B cell (primary cell): ENCODE measurements at regions not wholly inside any gene's neighbourhood (a gene's known extent, or its start where the extent isn't known, plus 50 kb on each side); places are given as distances from the start of the nearest gene placed in this dataset.

Experiments used
- ATAC-seq: fragments of 200-7000 bp; cut with Tn5 transposase; one replicate; pipeline ENCODE4 v1.10.0; 2021; ENCODE audit warnings: low read depth, mild to moderate bottlenecking, moderate number of reproducible peaks, moderate library complexity
- CTCF ChIA-PET: fragments of 350-600 bp; sonication (Branson Sonifier 250); formaldehyde crosslinking; loops from one replicate; lab custom pipeline; 2021; ENCODE audit warnings: antibody characterized with exemption, inconsistent platforms; lab: Charles Lee
- POLR2A ChIA-PET: fragments of 350-600 bp; sonication (Branson Sonifier 250); formaldehyde crosslinking; loops from one replicate; lab custom pipeline; 2021; ENCODE audit warnings: antibody characterized with exemption; lab: Charles Lee
- DNase-seq: peaks from one replicate; pipeline ENCODE4 v3.0.0; 2013
- H2AFZ ChIP-seq: 2 replicates; pipeline ENCODE4 v1.6.1; 2012; ENCODE audit warnings: mild to moderate bottlenecking, low read depth, low read length; ENCODE audit not compliant: insufficient read depth, poor library complexity, severe bottlenecking
- H3K27ac ChIP-seq, 2 donors: 1 replicate in 1 of 2; 2 replicates in 1 of 2; pipeline ENCODE4 v1.5.1; 2012 to 2013; ENCODE audit warnings: low read length in 2 of 2, mild to moderate bottlenecking in 2 of 2, moderate library complexity in 1 of 2
- H3K27me3 ChIP-seq, 4 experiments: fragments of 200-600 bp in 1 of 4; sonication (generic) in 1 of 4; replicated peaks in 1 of 4; 1 replicate in 2 of 4; 2 replicates in 2 of 4; pipeline versions ENCODE4 v1.6.1 to v1.7.0; 2013 to 2016; ENCODE audit warnings: low read length in 3 of 4, mild to moderate bottlenecking in 2 of 4, mixed read lengths in 1 of 4, moderate library complexity in 1 of 4; ENCODE audit not compliant: insufficient read depth in 4 of 4, control insufficient read depth in 3 of 4; ENCODE audit errors: control extremely low read depth in 1 of 4
- H3K36me3 ChIP-seq, 2 experiments: replicated peaks in 1 of 2; 1 replicate in 1 of 2; 2 replicates in 1 of 2; pipeline versions ENCODE4 v1.6.1 to v1.7.1; 2013; ENCODE audit warnings: low read length in 1 of 2; ENCODE audit not compliant: insufficient read depth in 2 of 2, control insufficient read depth in 1 of 2; ENCODE audit errors: control extremely low read depth in 1 of 2, extremely low read depth in 1 of 2
- H3K4me1 ChIP-seq, 2 donors: fragments of 200-600 bp in 1 of 2; sonication (generic) in 1 of 2; 1 replicate in 1 of 2; 2 replicates in 1 of 2; pipeline versions ENCODE4 v1.5.1 to v1.6.1; 2013 to 2017; ENCODE audit warnings: low read length in 2 of 2; ENCODE audit not compliant: control insufficient read depth in 2 of 2, insufficient read depth in 2 of 2
- H3K4me2 ChIP-seq: replicated peaks from 2 replicates; pipeline ENCODE3; 2012; ENCODE audit warnings: mild to moderate bottlenecking, low read depth, low read length; ENCODE audit not compliant: poor library complexity, severe bottlenecking
- H3K4me3 ChIP-seq, 5 experiments: fragments of 200-600 bp in 1 of 5; sonication (generic) in 1 of 5; 1 replicate in 3 of 5; 2 replicates in 2 of 5; pipeline versions ENCODE4 v1.5.1 to v1.7.0; 2011 to 2016; ENCODE audit warnings: low read length in 4 of 5, mild to moderate bottlenecking in 4 of 5, low read depth in 2 of 5, control low read depth in 1 of 5, moderate library complexity in 1 of 5; ENCODE audit not compliant: insufficient read depth in 1 of 5; ENCODE audit errors: control extremely low read depth in 1 of 5, extremely low read depth in 1 of 5
- H3K79me2 ChIP-seq: fragments of 200-600 bp; sonication (generic); one replicate; pipeline ENCODE4 v1.6.0; 2016; ENCODE audit warnings: low read length; ENCODE audit not compliant: control insufficient read depth, insufficient read depth
- H3K9ac ChIP-seq: fragments of 200-600 bp; sonication (generic); 2 replicates; pipeline ENCODE4 v1.6.1; 2017; ENCODE audit warnings: mild to moderate bottlenecking, low read length, moderate library complexity
- H3K9me3 ChIP-seq, 3 donors: one replicate each; pipeline versions ENCODE4 v1.6.1 to v1.7.1; 2013; ENCODE audit warnings: low read length in 2 of 3; ENCODE audit not compliant: control insufficient read depth in 2 of 3, insufficient read depth in 1 of 3; ENCODE audit errors: control extremely low read depth in 1 of 3
- H4K20me1 ChIP-seq: 2 replicates; pipeline ENCODE4 v1.6.0; 2012; ENCODE audit warnings: mild to moderate bottlenecking, low read length; ENCODE audit not compliant: insufficient read depth, control insufficient read depth, poor library complexity, severe bottlenecking
- H3K27ac Mint-ChIP-seq: one replicate; pipeline ENCODE4 v1.8.0; 2021; ENCODE audit warnings: mixed read lengths
- H3K27me3 Mint-ChIP-seq: one replicate; pipeline ENCODE4 v1.8.0; 2021; ENCODE audit warnings: mixed read lengths
- H3K4me1 Mint-ChIP-seq: one replicate; pipeline ENCODE4 v1.8.0; 2021; ENCODE audit warnings: mixed read lengths
- H3K4me3 Mint-ChIP-seq: one replicate; pipeline ENCODE4 v1.8.0; 2021; ENCODE audit warnings: mixed read lengths
- H3K9me3 Mint-ChIP-seq: one replicate; pipeline ENCODE4 v1.8.0; 2022; ENCODE audit warnings: mixed read lengths; ENCODE audit not compliant: insufficient read depth
- CTCF ChIP-seq: fragments of 200-600 bp; IDR thresholded peaks from one replicate; pipeline ENCODE4 v1.8.0; 2022; ENCODE audit warnings: antibody characterized with exemption, mild to moderate bottlenecking
- EZH2 ChIP-seq: IDR thresholded peaks from 2 replicates; pipeline ENCODE4 v1.6.1; 2012; ENCODE audit warnings: borderline replicate concordance, low read depth, mild to moderate bottlenecking, moderate library complexity, low read length; ENCODE audit not compliant: insufficient read depth, poor library complexity, severe bottlenecking
- WGBS: methylation state at CpG from one replicate; pipeline ENCODE4 v1.1.5; 2013; ENCODE audit warnings: missing lambda C conversion rate; ENCODE audit not compliant: insufficient coverage; 5-methylcytosine and 5-hydroxymethylcytosine counted together
- intact Hi-C: fragments of 100-400 bp; cut with micrococcal nuclease; formaldehyde crosslinking; loops from one replicate; pipeline ENCODE4 v1.10.0; 2022

DNA sequence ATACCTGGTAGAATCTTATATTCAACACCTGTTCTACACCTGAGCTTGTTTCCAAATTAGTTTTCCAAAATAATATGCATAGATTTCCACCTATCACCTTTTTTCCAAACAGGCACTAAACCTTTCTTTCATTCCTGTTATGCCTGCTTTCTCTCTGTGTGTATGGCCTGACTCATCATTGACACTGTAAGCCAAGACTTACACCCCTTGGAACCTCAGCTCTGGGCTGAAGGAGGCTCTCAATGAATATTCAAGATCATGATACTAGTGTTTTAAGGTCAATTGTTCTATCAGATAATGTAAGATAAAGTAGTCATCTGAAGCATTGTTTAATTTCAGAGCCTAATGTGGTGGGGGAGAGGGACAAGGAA, 1193.3 kb downstream of the FLRT2 start:
- no peaks in the 10 kb centered on the region for H3K36me3 ChIP-seq
- TF ChIP-seq CTCF (no peak), EZH2 (no peak)
- no peak for ATAC-seq
- H3K4me2 ChIP-seq: no peak overlapping the region
- H3K4me1 Mint-ChIP-seq: no peaks in the 10 kb centered on the region
- no peaks in the 10 kb centered on the region for H3K27me3 ChIP-seq
- H3K27me3 Mint-ChIP-seq: no peaks in the 10 kb centered on the region
- POLR2A ChIA-PET: no interaction called here
- DNase-seq: no peak
- CTCF ChIA-PET: no interaction called here
- peaks cover 0 to 2% (median 0%) of the 10 kb centered on the region in 3 donors for H3K9me3 ChIP-seq
- no peaks in the 10 kb centered on the region for H4K20me1 ChIP-seq
- no peaks in the 10 kb centered on the region for H3K4me1 ChIP-seq
- intact Hi-C loops: no loop called here
- H3K9ac ChIP-seq: no peak overlapping the region
- no peak overlapping the region for H3K4me3 ChIP-seq
- H3K9me3 Mint-ChIP-seq: peaks cover 2% of the 10 kb centered on the region
- no peak overlapping the region for H3K4me3 Mint-ChIP-seq
- no peak overlapping the region for H3K27ac ChIP-seq
- no peaks in the 10 kb centered on the region for H3K79me2 ChIP-seq
- no peak overlapping the region for H3K27ac Mint-ChIP-seq
- no peak overlapping the region for H2AFZ ChIP-seq

- H3K79me2 ChIP-seq: no peaks in the 10 kb centered on the region
- H3K27me3 ChIP-seq: no peaks in the 10 kb centered on the region
- intact Hi-C loops: no loop called here
- no peak overlapping the region for H3K9ac ChIP-seq
- no peaks in the 10 kb centered on the region for H3K4me1 ChIP-seq
- Mint-ChIP-seq H3K4me3 (no peak overlapping the region), H3K27ac (no peak overlapping the region), H3K27me3 (no peaks in the 10 kb centered on the region), H3K9me3 (peaks cover 2% of the 10 kb centered on the region), H3K4me1 (no peaks in the 10 kb centered on the region)
- no peak overlapping the region for H3K4me2 ChIP-seq
- POLR2A ChIA-PET: no interaction called here
- CTCF ChIA-PET: no interaction called here
- H3K27ac ChIP-seq: no peak overlapping the region
- no CpG with 5 or more reads among the region's 2 CpGs for WGBS
- H2AFZ ChIP-seq: no peak overlapping the region
- peaks cover 0 to 2% (median 0%) of the 10 kb centered on the region in 3 donors for H3K9me3 ChIP-seq
- no peaks in the 10 kb centered on the region for H3K36me3 ChIP-seq
- no peak for DNase-seq
- no peaks in the 10 kb centered on the region for H4K20me1 ChIP-seq
- no peak overlapping the region for H3K4me3 ChIP-seq
- no peak for TF ChIP-seq EZH2
- TF ChIP-seq CTCF: no peak
- no peak for ATAC-seq
These were observed 1192.8 kb downstream of the FLRT2 start for GRCh38 chr14:86722612-86723253.
